ENCODE measurements at regions not wholly inside any gene's neighbourhood (a gene's known extent, or its start where the extent isn't known, plus 50 kb on each side); places are given as distances from the start of the nearest gene placed in this dataset.

GRCh38 chr6:109257494-109257893 lies 124.8 kb downstream of the CD164 start:
- TF ChIP-seq CTCF (IDR thresholded peaks at IDR 0.05): no peak
- Mint-ChIP-seq H3K27me3 (ENCODE audit: unreplicated experiment) (no peaks in the 10 kb centered on the region), H3K4me3 (ENCODE audit: unreplicated experiment) (no peak overlapping the region), H3K9me3 (ENCODE audit: unreplicated experiment) (no peaks in the 10 kb centered on the region), H3K4me1 (ENCODE audit: unreplicated experiment) (peaks cover 5% of the 10 kb centered on the region), H3K27ac (ENCODE audit: unreplicated experiment) (no peak overlapping the region), H3K36me3 (ENCODE audit: unreplicated experiment) (no peaks in the 10 kb centered on the region)
- no peak for DNase-seq (ENCODE audit: extremely low spot score, unreplicated experiment)

- H3K4me1 Mint-ChIP-seq (ENCODE audit: unreplicated experiment): peaks cover 12% of the 10 kb centered on the region
- no peak for TF ChIP-seq CTCF (IDR thresholded peaks at IDR 0.05)
- no peaks in the 10 kb centered on the region for H3K9me3 Mint-ChIP-seq (ENCODE audit: unreplicated experiment)
- no peaks in the 10 kb centered on the region for H3K36me3 Mint-ChIP-seq (ENCODE audit: unreplicated experiment)
- H3K4me3 Mint-ChIP-seq (ENCODE audit: unreplicated experiment): no peak overlapping the region
- H3K27ac Mint-ChIP-seq (ENCODE audit: unreplicated experiment): no peak overlapping the region
- no peaks in the 10 kb centered on the region for H3K27me3 Mint-ChIP-seq (ENCODE audit: unreplicated experiment)
- DNase-seq (ENCODE audit: extremely low spot score, unreplicated experiment): no peak
Observed at GRCh38 chr6:109255946-109256640, 126.2 kb downstream of the CD164 start.

GRCh38 chr6:109255087-109255486 lies 127.2 kb downstream of the CD164 start:
- H3K9me3 Mint-ChIP-seq (ENCODE audit: unreplicated experiment): no peaks in the 10 kb centered on the region
- no peaks in the 10 kb centered on the region for H3K27me3 Mint-ChIP-seq (ENCODE audit: unreplicated experiment)
- TF ChIP-seq CTCF (IDR thresholded peaks at IDR 0.05): no peak

GRCh38 chr6:109253366-109253765 lies 128.9 kb downstream of the CD164 start:
- no peak for TF ChIP-seq CTCF (IDR thresholded peaks at IDR 0.05)
- Mint-ChIP-seq H3K36me3 (ENCODE audit: unreplicated experiment) (no peaks in the 10 kb centered on the region), H3K4me1 (ENCODE audit: unreplicated experiment) (peaks cover 9% of the 10 kb centered on the region), H3K27ac (ENCODE audit: unreplicated experiment) (no peak overlapping the region), H3K27me3 (ENCODE audit: unreplicated experiment) (no peaks in the 10 kb centered on the region), H3K4me3 (ENCODE audit: unreplicated experiment) (no peak overlapping the region), H3K9me3 (ENCODE audit: unreplicated experiment) (no peaks in the 10 kb centered on the region)
- no peak for DNase-seq (ENCODE audit: extremely low spot score, unreplicated experiment)

More at GRCh38 chr6:109255087-109255486, 127.2 kb downstream of the CD164 start:
- H3K4me3 Mint-ChIP-seq (ENCODE audit: unreplicated experiment): no peak overlapping the region
- H3K27ac Mint-ChIP-seq (ENCODE audit: unreplicated experiment): no peak overlapping the region
- H3K4me1 Mint-ChIP-seq (ENCODE audit: unreplicated experiment): peaks cover 9% of the 10 kb centered on the region
- DNase-seq (ENCODE audit: extremely low spot score, unreplicated experiment): no peak
- no peaks in the 10 kb centered on the region for H3K36me3 Mint-ChIP-seq (ENCODE audit: unreplicated experiment)

- Mint-ChIP-seq H3K9me3 (ENCODE audit: unreplicated experiment) (no peaks in the 10 kb centered on the region), H3K4me3 (ENCODE audit: unreplicated experiment) (no peak overlapping the region), H3K27ac (ENCODE audit: unreplicated experiment) (no peak overlapping the region), H3K4me1 (ENCODE audit: unreplicated experiment) (peaks cover 9% of the 10 kb centered on the region), H3K27me3 (ENCODE audit: unreplicated experiment) (no peaks in the 10 kb centered on the region), H3K36me3 (ENCODE audit: unreplicated experiment) (no peaks in the 10 kb centered on the region)
- DNase-seq (ENCODE audit: extremely low spot score, unreplicated experiment): no peak
- TF ChIP-seq CTCF (IDR thresholded peaks at IDR 0.05): no peak
Observed at GRCh38 chr6:109252261-109253041, 129.8 kb downstream of the CD164 start.

All from osteocyte (in vitro differentiated cells).